NCI-H446 (cell line): ENCODE measurements at regions not wholly inside any gene's neighbourhood (a gene's known extent, or its start where the extent isn't known, plus 50 kb on each side); places are given as distances from the start of the nearest gene placed in this dataset.
A peak's percentile ranks its signal among the peaks of the same experiment; 100 is the strongest.

Source experiments
- DNase-seq, 2 experiments: peaks; one replicate each; lab custom pipeline; 2025; lab: John Stamatoyannopoulos, UW

GRCh38 chr6:21522143-21522747, 71.3 kb upstream of the SOX4 start:
- DNase-seq: no peak

- DNase-seq: peak in 1 of 2 experiments; percentile 9
These were observed 70.6 kb upstream of the SOX4 start for GRCh38 chr6:21522797-21523456.

GRCh38 chr6:21523652-21524051, 69.9 kb upstream of the SOX4 start:
- no peak for DNase-seq

GRCh38 chr6:21524201-21524600, 69.3 kb upstream of the SOX4 start:
- no peak for DNase-seq

GRCh38 chr6:21526974-21527373, 66.6 kb upstream of the SOX4 start:
- no peak for DNase-seq

GRCh38 chr6:21527731-21528130, 65.8 kb upstream of the SOX4 start:
- no peak for DNase-seq

- DNase-seq: no peak
These were observed 64.1 kb upstream of the SOX4 start for GRCh38 chr6:21529431-21529830.

- no peak for DNase-seq
These were observed 62.2 kb upstream of the SOX4 start for GRCh38 chr6:21531393-21531792.

GRCh38 chr6:21533678-21534077, 59.9 kb upstream of the SOX4 start:
- DNase-seq: no peak

GRCh38 chr6:21536280-21536766, 57.2 kb upstream of the SOX4 start:
- no peak for DNase-seq

GRCh38 chr6:21537637-21538036, 55.9 kb upstream of the SOX4 start:
- DNase-seq: no peak

GRCh38 chr6:21538186-21538798, 55.3 kb upstream of the SOX4 start:
- no peak for DNase-seq

- no peak for DNase-seq
These were observed 53.9 kb upstream of the SOX4 start for GRCh38 chr6:21539621-21540100.
